GM12878 (cell line): ENCODE measurements at regions not wholly inside any gene's neighbourhood (a gene's known extent, or its start where the extent isn't known, plus 50 kb on each side); places are given as distances from the start of the nearest gene placed in this dataset.

Experiments
- ATAC-seq: fragments of 200-7000 bp; cut with Tn5 transposase; 3 replicates; pipeline ENCODE4 v1.9.1; 2020; ENCODE audit warnings: mild to moderate bottlenecking, moderate library complexity
- BruUV-seq: library from RNA; stranded (reverse); fragments of 400-500 nt; replicated peaks from 2 replicates; lab custom pipeline; 2021; lab: Mats Ljungman, UMichigan
- CTCF ChIA-PET: fragments of 300-600 bp; sonication (Branson Sonifier 250); formaldehyde crosslinking; extraction: SDS; loops from one replicate; lab custom pipeline; 2021; ENCODE audit warnings: inconsistent platforms; lab: Yijun Ruan, JAX
- POLR2A ChIA-PET: fragments of 350-600 bp; formaldehyde crosslinking; extraction: SDS; loops from one replicate; lab custom pipeline; 2021; ENCODE audit warnings: inconsistent platforms; lab: Charles Lee
- RAD21 ChIA-PET: fragments of 300-600 bp; sonication (Branson Sonifier 250); formaldehyde crosslinking; loops from one replicate; lab custom pipeline; 2023; ENCODE audit warnings: antibody characterized with exemption; ENCODE audit not compliant: unreplicated experiment; lab: Charles Lee
- SMC1A ChIA-PET: fragments of 300-600 bp; sonication (Branson Sonifier 250); formaldehyde crosslinking; loops from one replicate; lab custom pipeline; 2023; ENCODE audit not compliant: unreplicated experiment, uncharacterized antibody; lab: Charles Lee
- DNase-seq: peaks from one replicate; pipeline ENCODE4 v3.0.0-alpha.2; 2011; ENCODE audit warnings: low read depth, low spot score
- FAIRE-seq: peaks from 3 replicates; lab custom pipeline; 2011; peaks lifted over from hg19 to GRCh38; lab: Jason Lieb, UNC
- H2AFZ ChIP-seq: 2 replicates; pipeline ENCODE4 v1.6.0; 2011; ENCODE audit warnings: low read depth, low read length, control low read depth; ENCODE audit not compliant: control insufficient read depth
- H3K27ac ChIP-seq: 2 replicates; pipeline ENCODE4 v1.5.1; 2011; ENCODE audit warnings: control low read depth; ENCODE audit not compliant: control insufficient read depth, insufficient read depth
- H3K27me3 ChIP-seq, 2 experiments: replicated peaks in 1 of 2; 2 replicates each; pipeline versions ENCODE4 v1.6.0 to v1.6.1; 2011; ENCODE audit warnings: low read length in 1 of 2; ENCODE audit not compliant: control insufficient read depth in 2 of 2, insufficient read depth in 2 of 2
- H3K36me3 ChIP-seq, 2 experiments: 2 replicates each; pipeline ENCODE4 v1.5.1; 2011; ENCODE audit warnings: low read length in 1 of 2; ENCODE audit not compliant: control insufficient read depth in 2 of 2, insufficient read depth in 2 of 2
- H3K4me1 ChIP-seq: 2 replicates; pipeline ENCODE4 v1.6.1; 2011; ENCODE audit warnings: mild to moderate bottlenecking, low read length, moderate library complexity, mixed read lengths; ENCODE audit not compliant: control insufficient read depth, insufficient read depth
- H3K4me2 ChIP-seq: 2 replicates; pipeline ENCODE4 v1.6.0; 2011; ENCODE audit warnings: control low read depth; ENCODE audit not compliant: control insufficient read depth, insufficient read depth
- H3K4me3 ChIP-seq: fragments of 200-600 bp; sonication (generic); 2 replicates; pipeline ENCODE4 v1.5.1; 2016
- H3K79me2 ChIP-seq: 2 replicates; pipeline ENCODE4 v1.6.0; 2011; ENCODE audit warnings: low read length; ENCODE audit not compliant: control insufficient read depth, insufficient read depth
- H3K9ac ChIP-seq: 2 replicates; pipeline ENCODE4 v1.8.0; 2011; ENCODE audit warnings: low read length, control low read depth, mixed read lengths; ENCODE audit not compliant: control insufficient read depth, insufficient read depth
- H3K9me3 ChIP-seq: replicated peaks from 3 replicates; pipeline ENCODE4 v1.5.1; 2011; ENCODE audit warnings: mild to moderate bottlenecking, low read length; ENCODE audit not compliant: control insufficient read depth, insufficient read depth
- H4K20me1 ChIP-seq: 2 replicates; pipeline ENCODE4 v1.6.0; 2011; ENCODE audit not compliant: control insufficient read depth, insufficient read depth
- HSF1 ChIP-seq: fragments of 150-350 bp; IDR thresholded peaks from 2 replicates; pipeline ENCODE4 v1.6.1; 2014; ENCODE audit warnings: mild to moderate bottlenecking, low read depth, low read length
- MEF2B ChIP-seq: fragments of 450-650 bp; IDR thresholded peaks from 2 replicates; pipeline ENCODE4 v1.6.1; 2018; ENCODE audit warnings: mild to moderate bottlenecking, moderate library complexity; ENCODE audit not compliant: partially characterized antibody, poor library complexity, severe bottlenecking
- NR2F1 ChIP-seq: fragments of 450-650 bp; conservative IDR thresholded peaks from 2 replicates; pipeline ENCODE4 v1.6.1; 2017; ENCODE audit warnings: mild to moderate bottlenecking
- REST ChIP-seq: IDR thresholded peaks from 2 replicates; pipeline ENCODE4 v1.6.1; 2012; ENCODE audit warnings: mild to moderate bottlenecking, low read depth, low read length
- RUNX3 ChIP-seq: IDR thresholded peaks from 2 replicates; pipeline ENCODE4 v1.6.1; 2012; ENCODE audit warnings: low read length, inconsistent platforms
- SPI1 ChIP-seq: IDR thresholded peaks from 2 replicates; pipeline ENCODE4 v1.6.1; 2011; ENCODE audit warnings: low read depth, mild to moderate bottlenecking, low read length, moderate library complexity, borderline replicate concordance; ENCODE audit not compliant: insufficient read depth
- TBL1XR1 ChIP-seq: IDR thresholded peaks from 2 replicates; pipeline ENCODE4 v1.6.1; 2012; ENCODE audit warnings: low read depth, low read length, improper control_type of control experiment
- WGBS: methylation state at CpG from one replicate; pipeline ENCODE4 v1.1.6; 2016; ENCODE audit warnings: low lambda C conversion rate; ENCODE audit not compliant: insufficient replicate concordance, insufficient coverage; ENCODE audit errors: missing lambda C conversion rate; 5-methylcytosine and 5-hydroxymethylcytosine counted together
- in situ Hi-C: fragments of 300-500 bp; cut with MboI; formaldehyde crosslinking; loops from 9 replicates; pipeline ENCODE4 v1.14.3; 2018; ENCODE audit warnings: mixed read lengths
- intact Hi-C: fragments of 100-400 bp; cut with micrococcal nuclease; formaldehyde crosslinking; loops from one replicate; pipeline ENCODE4 v1.14.2; 2022; ENCODE audit not compliant: unreplicated experiment

- Histone ChIP-seq H4K20me1 (no peaks in the 10 kb centered on the region), H3K4me3 (no peak overlapping the region), H2AFZ (no peak overlapping the region), H3K4me1 (no peaks in the 10 kb centered on the region), H3K27me3 (no peaks in the 10 kb centered on the region), H3K4me2 (no peak overlapping the region), H3K9me3 (no peaks in the 10 kb centered on the region), H3K79me2 (no peaks in the 10 kb centered on the region), H3K9ac (no peak overlapping the region), H3K27ac (no peak overlapping the region), H3K36me3 (no peaks in the 10 kb centered on the region)
- TF ChIP-seq MEF2B, result no peak
- no peak for TF ChIP-seq HSF1
- no peak for ATAC-seq
- WGBS, result 0% methylated on average over 2 of the region's 2 CpGs
- ChIA-PET CTCF (no interaction called here), SMC1A (no interaction called here), POLR2A (no interaction called here), RAD21 (no interaction called here)
- FAIRE-seq, result no peak
- intact Hi-C loops, result no loop called here
- in situ Hi-C loops, result no loop called here
- no peak for DNase-seq
- BruUV-seq, result no TSS peak
Measured at GRCh38 chr11:29682856-29683255, 334.0 kb downstream of the KCNA4 start.

- BruUV-seq, result no TSS peak
- H2AFZ ChIP-seq, result no peak overlapping the region
- TF ChIP-seq REST (no peak), TBL1XR1 (no peak), NR2F1 (peak; percentile 50; the same call in 1 of the 2 replicates), SPI1 (peak; percentile 88), RUNX3 (peak; percentile 72)
- TF ChIP-seq, all 136 proteins: peak for 3
- Histone ChIP-seq H3K4me3 (no peak overlapping the region), H3K27me3 (no peaks in the 10 kb centered on the region), H4K20me1 (no peaks in the 10 kb centered on the region), H3K36me3 (no peaks in the 10 kb centered on the region), H3K79me2 (no peaks in the 10 kb centered on the region), H3K27ac (no peak overlapping the region), H3K4me2 (no peak overlapping the region), H3K9me3 (no peaks in the 10 kb centered on the region), H3K9ac (no peak overlapping the region), H3K4me1 (no peaks in the 10 kb centered on the region)
- 0% methylated on average over 3 of the region's 3 CpGs for WGBS
- in situ Hi-C loops, result no loop called here
- intact Hi-C loops, result no loop called here
- ATAC-seq, result peak; percentile 97
- peak; percentile 23 for FAIRE-seq
- DNase-seq, result peak; percentile 2
- ChIA-PET CTCF (interaction anchor here (1.9 kb wide), 1 partner anchor 10 kb away, joined by 4 read pairs; no protein-coding TSS in a partner anchor), SMC1A (interaction anchor here (0.6 kb wide), 1 partner anchor 408 kb away, joined by 3 read pairs; no protein-coding TSS in a partner anchor), POLR2A (no interaction called here), RAD21 (no interaction called here)
Measured at GRCh38 chr11:29679996-29680395, 336.8 kb downstream of the KCNA4 start.
